PFSK-1 (cell line): ENCODE measurements at regions not wholly inside any gene's neighbourhood (a gene's known extent, or its start where the extent isn't known, plus 50 kb on each side); places are given as distances from the start of the nearest gene placed in this dataset.

Experiments used
- FOXP2 ChIP-seq: optimal IDR thresholded peaks from 2 replicates; pipeline ENCODE3; 2011; ENCODE audit warnings: borderline replicate concordance, control low read depth, inconsistent platforms; ENCODE audit not compliant: insufficient read depth; ENCODE audit errors: extremely low read length, extremely low read depth
- POLR2AphosphoS5 ChIP-seq: IDR thresholded peaks from 2 replicates; pipeline ENCODE4 v1.6.1; 2012; ENCODE audit warnings: low read depth, mild to moderate bottlenecking, control low read depth, low read length, moderate library complexity
- SIN3A ChIP-seq: IDR thresholded peaks from 2 replicates; pipeline ENCODE4 v1.6.1; 2012; ENCODE audit warnings: mild to moderate bottlenecking, low read length, moderate library complexity, borderline replicate concordance; ENCODE audit not compliant: insufficient read depth
- TAF1 ChIP-seq: IDR thresholded peaks from 2 replicates; pipeline ENCODE4 v1.6.1; 2012; ENCODE audit warnings: low read length, control low read depth, borderline replicate concordance; ENCODE audit not compliant: insufficient read depth
- TF ChIP-seq, protein P1 (sequence below), 2 experiments: IDR thresholded peaks; 2 replicates each; pipeline versions ENCODE4 v1.6.1 to v1.8.0; 2011 to 2012; ENCODE audit warnings: low read depth in 2 of 2, low read length in 2 of 2, control low read depth in 1 of 2, inconsistent platforms in 1 of 2, mild to moderate bottlenecking in 1 of 2, moderate library complexity in 1 of 2; ENCODE audit not compliant: insufficient read depth in 1 of 2

DNA sequence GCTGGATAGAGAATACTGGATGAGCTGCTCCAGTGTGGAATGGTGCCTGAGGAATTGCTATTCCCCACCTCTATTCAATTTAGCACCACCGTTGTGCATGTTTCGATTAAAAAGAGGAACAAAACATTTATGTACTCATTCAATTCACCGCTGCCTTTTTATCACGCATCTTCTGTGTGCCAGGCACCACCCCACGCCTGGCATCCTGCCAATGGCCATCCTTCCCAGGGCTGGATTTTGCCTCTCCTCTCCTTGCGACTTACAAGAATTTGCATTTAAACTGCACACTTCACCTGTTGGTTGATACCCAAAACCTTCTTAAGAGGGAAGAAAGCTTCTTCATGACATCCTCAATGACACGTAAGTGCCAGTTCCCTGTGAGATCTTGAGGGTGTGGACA lies 110.2 kb upstream of the DPP6 start:
- TF ChIP-seq POLR2AphosphoS5, result no peak
- TF ChIP-seq SIN3A, result no peak
- TF ChIP-seq TAF1, result no peak
- TF ChIP-seq, protein P1, sequence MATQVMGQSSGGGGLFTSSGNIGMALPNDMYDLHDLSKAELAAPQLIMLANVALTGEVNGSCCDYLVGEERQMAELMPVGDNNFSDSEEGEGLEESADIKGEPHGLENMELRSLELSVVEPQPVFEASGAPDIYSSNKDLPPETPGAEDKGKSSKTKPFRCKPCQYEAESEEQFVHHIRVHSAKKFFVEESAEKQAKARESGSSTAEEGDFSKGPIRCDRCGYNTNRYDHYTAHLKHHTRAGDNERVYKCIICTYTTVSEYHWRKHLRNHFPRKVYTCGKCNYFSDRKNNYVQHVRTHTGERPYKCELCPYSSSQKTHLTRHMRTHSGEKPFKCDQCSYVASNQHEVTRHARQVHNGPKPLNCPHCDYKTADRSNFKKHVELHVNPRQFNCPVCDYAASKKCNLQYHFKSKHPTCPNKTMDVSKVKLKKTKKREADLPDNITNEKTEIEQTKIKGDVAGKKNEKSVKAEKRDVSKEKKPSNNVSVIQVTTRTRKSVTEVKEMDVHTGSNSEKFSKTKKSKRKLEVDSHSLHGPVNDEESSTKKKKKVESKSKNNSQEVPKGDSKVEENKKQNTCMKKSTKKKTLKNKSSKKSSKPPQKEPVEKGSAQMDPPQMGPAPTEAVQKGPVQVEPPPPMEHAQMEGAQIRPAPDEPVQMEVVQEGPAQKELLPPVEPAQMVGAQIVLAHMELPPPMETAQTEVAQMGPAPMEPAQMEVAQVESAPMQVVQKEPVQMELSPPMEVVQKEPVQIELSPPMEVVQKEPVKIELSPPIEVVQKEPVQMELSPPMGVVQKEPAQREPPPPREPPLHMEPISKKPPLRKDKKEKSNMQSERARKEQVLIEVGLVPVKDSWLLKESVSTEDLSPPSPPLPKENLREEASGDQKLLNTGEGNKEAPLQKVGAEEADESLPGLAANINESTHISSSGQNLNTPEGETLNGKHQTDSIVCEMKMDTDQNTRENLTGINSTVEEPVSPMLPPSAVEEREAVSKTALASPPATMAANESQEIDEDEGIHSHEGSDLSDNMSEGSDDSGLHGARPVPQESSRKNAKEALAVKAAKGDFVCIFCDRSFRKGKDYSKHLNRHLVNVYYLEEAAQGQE (IDR thresholded peaks at IDR 0.05; ENCODE audit: insufficient read depth in 1 of 2, low read depth in 2 of 2, low read length in 2 of 2), result no peak
- no peak for TF ChIP-seq FOXP2

DNA sequence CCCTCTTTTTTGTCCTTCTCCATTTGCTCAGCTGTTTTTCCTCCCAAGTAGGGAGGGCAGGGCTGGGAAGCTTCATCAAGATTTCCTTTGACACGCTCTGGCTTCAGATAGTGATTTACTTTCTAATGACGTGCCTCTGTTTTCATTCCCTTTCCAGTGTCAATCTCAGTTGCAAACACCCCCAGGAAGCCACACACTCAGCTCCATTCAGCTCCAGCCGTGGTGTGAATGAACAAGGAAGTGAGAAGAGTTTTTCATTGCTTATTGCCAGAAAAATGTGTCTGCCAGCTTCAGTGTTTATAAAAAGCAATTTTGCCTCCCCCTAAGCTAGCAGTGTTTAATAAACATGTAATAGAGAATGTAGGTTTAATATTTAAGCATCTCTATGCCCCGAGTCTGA lies 108.7 kb upstream of the DPP6 start:
- TF ChIP-seq FOXP2, result no peak
- no peak for TF ChIP-seq SIN3A
- no peak for TF ChIP-seq POLR2AphosphoS5
- TF ChIP-seq TAF1, result no peak
- TF ChIP-seq, protein P1 (IDR thresholded peaks at IDR 0.05; ENCODE audit: insufficient read depth in 1 of 2, low read depth in 2 of 2, low read length in 2 of 2), result no peak

DNA sequence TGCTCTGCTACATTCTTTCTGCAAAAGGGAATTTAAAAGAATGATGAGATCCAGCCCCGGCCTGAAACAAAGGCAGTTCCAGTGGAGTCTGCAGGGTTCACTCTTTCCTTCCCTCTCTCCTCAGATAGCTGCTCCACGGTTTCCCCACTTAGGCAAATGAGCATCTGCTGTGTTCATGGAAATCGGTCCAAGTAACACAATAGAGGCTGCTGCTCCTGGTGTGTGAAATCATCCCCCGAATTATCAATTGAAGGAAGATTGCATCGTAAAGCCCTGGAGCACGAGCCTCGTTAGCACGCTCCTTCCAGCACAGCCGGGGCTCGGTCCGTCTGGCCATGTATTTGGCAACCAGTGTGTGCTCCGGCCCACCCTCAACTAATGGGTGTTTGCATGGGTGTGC lies 108.3 kb upstream of the DPP6 start:
- TF ChIP-seq FOXP2, result no peak
- TF ChIP-seq, protein P1 (IDR thresholded peaks at IDR 0.05; ENCODE audit: insufficient read depth in 1 of 2, low read depth in 2 of 2, low read length in 2 of 2), result no peak
- TF ChIP-seq SIN3A, result no peak
- no peak for TF ChIP-seq POLR2AphosphoS5
- no peak for TF ChIP-seq TAF1

DNA sequence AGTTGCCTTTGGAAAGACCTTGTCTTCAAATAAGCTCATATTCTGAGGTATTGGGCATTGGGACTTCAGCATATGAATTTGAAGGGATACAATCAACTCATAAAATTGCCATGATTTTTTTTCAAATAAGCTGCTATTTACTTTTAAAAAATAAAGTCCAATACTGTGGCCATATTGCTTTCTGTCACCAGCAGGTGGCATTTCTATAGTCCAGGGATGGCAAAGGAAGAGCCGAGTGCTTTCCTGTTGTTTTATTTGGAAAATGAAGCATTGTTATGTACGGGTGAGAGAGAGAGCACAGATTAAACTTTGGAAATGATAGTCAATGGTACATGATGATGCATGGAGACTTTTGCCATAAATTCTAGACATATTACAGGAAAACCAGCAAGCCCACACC lies 104.1 kb upstream of the DPP6 start:
- TF ChIP-seq TAF1 (no peak), SIN3A (no peak), FOXP2 (no peak), POLR2AphosphoS5 (no peak)
- TF ChIP-seq, protein P1 (IDR thresholded peaks at IDR 0.05; ENCODE audit: insufficient read depth in 1 of 2, low read depth in 2 of 2, low read length in 2 of 2), result no peak

DNA sequence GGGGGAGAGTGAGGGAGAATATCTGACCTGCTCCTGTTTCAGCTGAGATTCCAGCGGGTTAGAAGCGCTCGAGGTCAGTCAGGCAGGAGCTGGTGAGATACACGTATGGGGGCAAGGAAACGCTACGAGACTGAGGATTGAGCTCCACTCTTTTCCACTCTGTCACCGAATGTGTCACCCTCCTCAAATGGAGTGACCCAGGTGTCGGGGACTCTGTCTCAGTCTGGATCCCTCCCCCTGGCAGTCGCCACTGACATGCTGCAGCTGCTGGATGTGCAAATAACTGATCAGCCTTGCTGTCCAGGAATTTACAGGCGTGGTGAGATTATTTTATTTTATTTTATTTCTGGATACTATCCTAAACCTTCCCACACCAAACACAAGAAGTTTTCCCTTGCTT lies 100.9 kb upstream of the DPP6 start:
- TF ChIP-seq FOXP2 (no peak), POLR2AphosphoS5 (no peak), TAF1 (no peak), SIN3A (no peak)
- TF ChIP-seq, protein P1 (IDR thresholded peaks at IDR 0.05; ENCODE audit: insufficient read depth in 1 of 2, low read depth in 2 of 2, low read length in 2 of 2), result no peak
